Endodermal cell (in vitro differentiated cells): ENCODE measurements at regions not wholly inside any gene's neighbourhood (a gene's known extent, or its start where the extent isn't known, plus 50 kb on each side); places are given as distances from the start of the nearest gene placed in this dataset.

Experiments used
- DNase-seq: peaks from one replicate; pipeline ENCODE4 v3.0.0-alpha.2; 2017
- H3K27ac ChIP-seq: 2 replicates; pipeline ENCODE4 v1.5.1; 2013; ENCODE audit warnings: mild to moderate bottlenecking, low read depth, low read length, moderate library complexity
- H3K27me3 ChIP-seq: 2 replicates; pipeline ENCODE4 v1.6.1; 2013; ENCODE audit warnings: mild to moderate bottlenecking, low read length, moderate library complexity; ENCODE audit not compliant: insufficient read depth, control insufficient read depth, poor library complexity, severe bottlenecking
- H3K36me3 ChIP-seq: 2 replicates; pipeline ENCODE4 v1.7.0; 2013; ENCODE audit warnings: mild to moderate bottlenecking, low read length, moderate library complexity; ENCODE audit not compliant: control insufficient read depth, insufficient read depth
- H3K4me1 ChIP-seq: one replicate; pipeline ENCODE4 v1.7.0; 2013; ENCODE audit warnings: low read length; ENCODE audit not compliant: control insufficient read depth, insufficient read depth
- H3K4me3 ChIP-seq: 2 replicates; pipeline ENCODE4 v1.5.1; 2013; ENCODE audit warnings: mild to moderate bottlenecking, low read length, moderate library complexity
- H3K9ac ChIP-seq: 2 replicates; pipeline ENCODE4 v1.6.1; 2013; ENCODE audit warnings: mild to moderate bottlenecking, low read length, moderate library complexity; ENCODE audit not compliant: poor library complexity, severe bottlenecking; ENCODE audit errors: extremely low read depth
- H3K9me3 ChIP-seq: 2 replicates; pipeline ENCODE4 v1.6.1; 2013; ENCODE audit warnings: mild to moderate bottlenecking, low read length, moderate library complexity; ENCODE audit not compliant: control insufficient read depth
- H3K27ac Mint-ChIP-seq: 2 replicates; pipeline ENCODE4 v1.8.0; 2020; ENCODE audit warnings: mixed read lengths
- H3K27me3 Mint-ChIP-seq: 2 replicates; pipeline ENCODE4 v1.8.0; 2021; ENCODE audit warnings: mild to moderate bottlenecking, mixed read lengths; ENCODE audit not compliant: insufficient read depth
- H3K36me3 Mint-ChIP-seq: 2 replicates; pipeline ENCODE4 v1.8.0; 2020; ENCODE audit warnings: low read depth, mixed read lengths
- H3K4me1 Mint-ChIP-seq: 2 replicates; pipeline ENCODE4 v1.8.0; 2020; ENCODE audit warnings: mixed read lengths
- H3K4me3 Mint-ChIP-seq: 2 replicates; pipeline ENCODE4 v1.8.0; 2020; ENCODE audit warnings: mild to moderate bottlenecking, moderate library complexity, mixed read lengths
- H3K9me3 Mint-ChIP-seq: 2 replicates; pipeline ENCODE4 v1.8.0; 2020; ENCODE audit warnings: mild to moderate bottlenecking, mixed read lengths
- CTCF ChIP-seq: fragments of 200-600 bp; sonication (generic); conservative IDR thresholded peaks from 2 replicates; pipeline ENCODE4 v1.5.0; 2021; ENCODE audit warnings: antibody characterized with exemption, mild to moderate bottlenecking
- WGBS, 2 experiments: methylation state at CpG; one replicate each; pipeline versions ENCODE4 v1.1.5 to v1.1.7; 2013; ENCODE audit warnings: missing lambda C conversion rate in 2 of 2, mixed read lengths in 1 of 2; ENCODE audit not compliant: insufficient coverage in 1 of 2, insufficient read length in 1 of 2; 5-methylcytosine and 5-hydroxymethylcytosine counted together

- TF ChIP-seq CTCF = no peak
- H3K4me1 ChIP-seq = no peaks in the 10 kb centered on the region
- WGBS, 2 experiments = 98 to 100% methylated on average over 2 of the region's 2 CpGs
- no peaks in the 10 kb centered on the region for H3K36me3 ChIP-seq
- H3K4me3 Mint-ChIP-seq = no peak overlapping the region
- no peaks in the 10 kb centered on the region for H3K27me3 Mint-ChIP-seq
- no peaks in the 10 kb centered on the region for H3K36me3 Mint-ChIP-seq
- H3K9ac ChIP-seq = no peak overlapping the region
- H3K27ac Mint-ChIP-seq = no peak overlapping the region
- no peaks in the 10 kb centered on the region for H3K27me3 ChIP-seq
- peaks cover 3% of the 10 kb centered on the region for H3K4me1 Mint-ChIP-seq
- H3K4me3 ChIP-seq = no peak overlapping the region
- no peak overlapping the region for H3K27ac ChIP-seq
- H3K9me3 Mint-ChIP-seq = peaks cover 3% of the 10 kb centered on the region
- no peaks in the 10 kb centered on the region for H3K9me3 ChIP-seq
- DNase-seq = no peak
These were observed 241.2 kb downstream of the CASP12 start for GRCh38 chr11:104657083-104657482.

GRCh38 chr11:104655066-104655465 is 243.2 kb downstream of the CASP12 start:
- Mint-ChIP-seq H3K4me3 (no peak overlapping the region), H3K9me3 (peaks cover 14% of the 10 kb centered on the region), H3K4me1 (peaks cover 3% of the 10 kb centered on the region), H3K27ac (no peak overlapping the region), H3K36me3 (peaks cover 3% of the 10 kb centered on the region), H3K27me3 (no peaks in the 10 kb centered on the region)
- Histone ChIP-seq H3K9ac (no peak overlapping the region), H3K27ac (no peak overlapping the region), H3K36me3 (no peaks in the 10 kb centered on the region), H3K27me3 (no peaks in the 10 kb centered on the region), H3K9me3 (peaks cover 11% of the 10 kb centered on the region), H3K4me1 (no peaks in the 10 kb centered on the region), H3K4me3 (no peak overlapping the region)
- no peak for TF ChIP-seq CTCF
- DNase-seq = no peak

- WGBS, 2 experiments = no CpG with 5 or more reads among the region's 1 CpG
These were observed 244.0 kb downstream of the CASP12 start for GRCh38 chr11:104654181-104654813.

More at GRCh38 chr11:104654181-104654813, 244.0 kb downstream of the CASP12 start:
- H3K27me3 ChIP-seq = no peaks in the 10 kb centered on the region
- H3K27me3 Mint-ChIP-seq = no peaks in the 10 kb centered on the region
- peaks cover 3% of the 10 kb centered on the region for H3K36me3 Mint-ChIP-seq
- H3K9me3 Mint-ChIP-seq = peaks cover 18% of the 10 kb centered on the region
- TF ChIP-seq CTCF = no peak
- no peak for DNase-seq
- no peak overlapping the region for H3K27ac Mint-ChIP-seq
- no peaks in the 10 kb centered on the region for H3K4me1 ChIP-seq
- H3K4me3 ChIP-seq = no peak overlapping the region
- H3K36me3 ChIP-seq = no peaks in the 10 kb centered on the region
- H3K4me1 Mint-ChIP-seq = peaks cover 3% of the 10 kb centered on the region
- no peak overlapping the region for H3K27ac ChIP-seq
- peaks cover 14% of the 10 kb centered on the region for H3K9me3 ChIP-seq
- H3K4me3 Mint-ChIP-seq = no peak overlapping the region
- H3K9ac ChIP-seq = no peak overlapping the region
